ENCODE measurements at regions not wholly inside any gene's neighbourhood (a gene's known extent, or its start where the extent isn't known, plus 50 kb on each side); places are given as distances from the start of the nearest gene placed in this dataset.

- TF ChIP-seq, protein P1, sequence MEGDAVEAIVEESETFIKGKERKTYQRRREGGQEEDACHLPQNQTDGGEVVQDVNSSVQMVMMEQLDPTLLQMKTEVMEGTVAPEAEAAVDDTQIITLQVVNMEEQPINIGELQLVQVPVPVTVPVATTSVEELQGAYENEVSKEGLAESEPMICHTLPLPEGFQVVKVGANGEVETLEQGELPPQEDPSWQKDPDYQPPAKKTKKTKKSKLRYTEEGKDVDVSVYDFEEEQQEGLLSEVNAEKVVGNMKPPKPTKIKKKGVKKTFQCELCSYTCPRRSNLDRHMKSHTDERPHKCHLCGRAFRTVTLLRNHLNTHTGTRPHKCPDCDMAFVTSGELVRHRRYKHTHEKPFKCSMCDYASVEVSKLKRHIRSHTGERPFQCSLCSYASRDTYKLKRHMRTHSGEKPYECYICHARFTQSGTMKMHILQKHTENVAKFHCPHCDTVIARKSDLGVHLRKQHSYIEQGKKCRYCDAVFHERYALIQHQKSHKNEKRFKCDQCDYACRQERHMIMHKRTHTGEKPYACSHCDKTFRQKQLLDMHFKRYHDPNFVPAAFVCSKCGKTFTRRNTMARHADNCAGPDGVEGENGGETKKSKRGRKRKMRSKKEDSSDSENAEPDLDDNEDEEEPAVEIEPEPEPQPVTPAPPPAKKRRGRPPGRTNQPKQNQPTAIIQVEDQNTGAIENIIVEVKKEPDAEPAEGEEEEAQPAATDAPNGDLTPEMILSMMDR (IDR thresholded peaks at IDR 0.05): no peak
- no peak for TF ChIP-seq POLR2AphosphoS5 (IDR thresholded peaks at IDR 0.05)
- TF ChIP-seq EP300 (IDR thresholded peaks at IDR 0.05): no peak
Observed at GRCh38 chr4:117610706-117611308, 423.5 kb upstream of the NDST3 start.
